ENCODE measurements at regions not wholly inside any gene's neighbourhood (a gene's known extent, or its start where the extent isn't known, plus 50 kb on each side); places are given as distances from the start of the nearest gene placed in this dataset.

GRCh38 chr9:24071091-24071490 is 245.1 kb upstream of the ELAVL2 start:
- TF ChIP-seq CTCF (IDR thresholded peaks at IDR 0.05 in 4 of 5, conservative IDR thresholded peaks at IDR 0.05 in 1 of 5) (no peak), POLR2A (IDR thresholded peaks at IDR 0.05) (no peak)

Measured in gastrocnemius medialis (tissue), 4 donors.